Gastrocnemius medialis (tissue), 4 donors: ENCODE measurements at regions not wholly inside any gene's neighbourhood (a gene's known extent, or its start where the extent isn't known, plus 50 kb on each side); places are given as distances from the start of the nearest gene placed in this dataset.
"Not testable (repeated sequence)": the region's sequence is repeated elsewhere in the genome, so short reads cannot be mapped to it uniquely, and the experiment has no call there.

Source experiments
- CTCF ChIP-seq, 5 experiments: fragments of 450-650 bp in 3 of 5; fragments of 200-600 bp in 2 of 5; sonication (generic) in 2 of 5; IDR thresholded peaks in 4 of 5; conservative IDR thresholded peaks in 1 of 5; 1 replicate in 4 of 5; 2 replicates in 1 of 5; pipeline ENCODE4 v1.5.1; 2016 to 2019; ENCODE audit warnings: antibody characterized with exemption in 5 of 5, mild to moderate bottlenecking in 3 of 5, moderate library complexity in 3 of 5
- POLR2A ChIP-seq, 2 donors: fragments of 450-650 bp; IDR thresholded peaks; one replicate each; pipeline ENCODE4 v1.6.1; 2017; ENCODE audit warnings: antibody characterized with exemption in 2 of 2, mild to moderate bottlenecking in 2 of 2, moderate library complexity in 2 of 2

- not testable (repeated sequence) for TF ChIP-seq CTCF (IDR thresholded peaks at IDR 0.05 in 4 of 5, conservative IDR thresholded peaks at IDR 0.05 in 1 of 5); POLR2A (IDR thresholded peaks at IDR 0.05)
Observed at GRCh38 chr7:51393003-51393402, 76.4 kb upstream of the COBL start.
